ENCODE measurements at regions not wholly inside any gene's neighbourhood (a gene's known extent, or its start where the extent isn't known, plus 50 kb on each side); places are given as distances from the start of the nearest gene placed in this dataset.

DNA sequence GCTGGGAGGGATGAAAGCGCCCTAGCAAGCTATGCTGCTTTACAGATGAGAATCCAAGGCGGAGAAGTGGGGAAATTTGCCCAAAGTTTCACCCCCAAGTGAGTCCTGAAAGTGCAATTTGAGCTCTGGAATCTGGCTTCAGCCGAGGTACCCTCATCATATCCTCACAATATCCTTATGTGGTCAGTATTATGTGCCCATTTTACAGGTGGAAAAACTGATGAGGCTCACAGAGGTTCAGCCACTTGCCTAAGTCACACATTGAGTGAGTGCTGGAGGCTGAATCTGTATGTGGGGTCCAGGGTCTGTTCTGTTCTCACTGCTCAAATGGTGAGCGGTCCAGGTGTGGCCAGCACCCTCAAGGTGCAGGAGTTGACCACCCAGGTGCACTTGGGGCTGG lies 85.3 kb downstream of the MATN1 start:
- TF ChIP-seq CTCF (IDR thresholded peaks at IDR 0.05) (no peak), POLR2A (IDR thresholded peaks at IDR 0.05) (no peak), POLR2AphosphoS5 (IDR thresholded peaks at IDR 0.05) (no peak)
